IPS-NIHi11 (cell line): ENCODE measurements at regions not wholly inside any gene's neighbourhood (a gene's known extent, or its start where the extent isn't known, plus 50 kb on each side); places are given as distances from the start of the nearest gene placed in this dataset.

ENCODE experiments used
- DNase-seq: peaks from one replicate; pipeline ENCODE4 v3.0.0; 2012; ENCODE audit warnings: mixed read lengths, low spot score

DNA sequence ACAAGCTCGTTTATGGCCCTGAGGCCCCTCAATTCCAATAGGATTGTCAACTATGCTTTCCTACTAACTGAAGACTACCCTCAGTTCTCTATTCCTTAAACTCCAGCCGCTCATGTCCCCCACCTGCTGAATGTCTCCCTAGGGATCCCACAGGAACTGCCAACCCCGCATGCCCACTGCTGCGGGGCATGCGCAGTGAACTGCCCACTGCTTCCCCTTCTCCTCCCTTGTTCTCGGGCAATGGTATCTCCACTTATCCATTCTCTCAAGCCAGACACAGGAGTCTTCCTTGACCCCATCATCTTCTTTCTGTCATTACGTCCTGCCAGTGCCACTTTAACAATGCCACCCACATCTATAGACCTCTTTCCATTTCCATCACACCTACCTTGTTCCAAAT is 90.0 kb downstream of the FGF18 start:
- DNase-seq, result no peak

- no peak for DNase-seq
Measured at GRCh38 chr5:171512397-171512796, 93.0 kb downstream of the FGF18 start.

- no peak for DNase-seq
Measured at GRCh38 chr5:171513591-171513990, 94.1 kb downstream of the FGF18 start.

GRCh38 chr5:171518916-171519315 is 99.5 kb downstream of the FGF18 start:
- no peak for DNase-seq

GRCh38 chr5:171520300-171521174 is 101.1 kb downstream of the FGF18 start:
- DNase-seq, result peak; percentile 90

GRCh38 chr5:171521219-171521633 is 101.8 kb downstream of the FGF18 start:
- DNase-seq, result peak; percentile 52

- DNase-seq, result no peak
Measured at GRCh38 chr5:171521679-171522078, 102.2 kb downstream of the FGF18 start.

DNA sequence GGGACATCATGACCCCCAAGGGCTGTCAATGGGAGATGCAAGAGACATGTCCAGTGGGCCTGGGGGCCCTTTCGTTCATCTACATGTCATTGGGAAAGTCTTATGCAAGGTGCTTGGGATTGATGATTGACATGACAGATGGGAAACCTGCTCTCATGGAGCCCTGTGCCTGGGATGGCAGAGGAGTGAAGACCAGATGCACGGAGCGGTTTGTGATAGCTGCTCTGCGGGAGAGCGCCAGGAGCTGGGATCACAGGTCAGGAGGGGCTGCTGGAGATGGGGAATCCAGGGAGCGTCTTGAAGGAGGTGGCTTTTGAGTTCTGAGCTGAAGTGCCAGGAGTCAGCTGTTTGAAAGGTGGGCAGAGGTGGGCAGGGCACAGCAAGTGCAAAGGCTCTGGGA is 104.3 kb downstream of the FGF18 start:
- DNase-seq, result no peak

- no peak for DNase-seq
Measured at GRCh38 chr5:171524466-171524865, 105.0 kb downstream of the FGF18 start.

DNA sequence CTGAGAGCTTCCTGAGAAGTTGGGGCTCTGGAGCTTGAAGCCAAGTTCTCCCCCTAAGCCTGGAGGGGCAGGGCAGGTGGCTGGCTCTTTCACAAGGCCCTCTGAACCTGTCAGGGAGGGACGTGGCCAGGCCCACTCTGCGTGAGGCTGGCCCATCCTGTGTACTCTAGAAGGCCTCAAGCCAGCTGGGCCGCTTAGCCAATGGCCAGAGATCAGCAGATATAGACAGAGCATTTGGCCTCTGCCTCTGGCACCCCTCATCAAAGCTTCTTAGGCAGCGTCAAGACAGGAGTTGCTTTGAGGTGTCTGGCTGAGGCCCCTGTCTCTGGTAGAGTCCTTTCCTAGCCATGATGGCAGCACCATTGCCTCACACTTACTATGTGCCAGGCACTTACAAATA is 105.6 kb downstream of the FGF18 start:
- DNase-seq, result no peak

GRCh38 chr5:171528036-171528435 is 108.6 kb downstream of the FGF18 start:
- no peak for DNase-seq

- no peak for DNase-seq
Measured at GRCh38 chr5:171528865-171529614, 109.6 kb downstream of the FGF18 start.

DNA sequence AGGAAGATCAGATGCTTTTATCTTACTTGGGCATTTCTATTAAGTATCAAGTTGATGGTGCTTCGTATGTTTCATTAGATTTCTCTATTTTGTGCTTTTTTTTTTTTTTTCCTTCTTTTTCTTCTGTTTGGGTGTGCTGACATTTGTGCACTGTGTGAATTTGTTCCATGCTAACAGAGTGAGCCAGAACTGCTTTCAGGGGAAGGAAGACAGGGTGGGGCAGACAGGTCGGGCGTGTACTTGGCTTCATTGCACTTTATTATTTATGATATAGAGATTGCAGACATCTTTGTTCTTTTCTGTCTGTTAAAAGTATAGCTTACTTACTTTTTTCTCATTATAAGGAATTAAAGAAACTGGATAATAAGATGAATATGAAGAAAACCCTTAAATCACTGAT is 112.2 kb downstream of the FGF18 start:
- no peak for DNase-seq

DNA sequence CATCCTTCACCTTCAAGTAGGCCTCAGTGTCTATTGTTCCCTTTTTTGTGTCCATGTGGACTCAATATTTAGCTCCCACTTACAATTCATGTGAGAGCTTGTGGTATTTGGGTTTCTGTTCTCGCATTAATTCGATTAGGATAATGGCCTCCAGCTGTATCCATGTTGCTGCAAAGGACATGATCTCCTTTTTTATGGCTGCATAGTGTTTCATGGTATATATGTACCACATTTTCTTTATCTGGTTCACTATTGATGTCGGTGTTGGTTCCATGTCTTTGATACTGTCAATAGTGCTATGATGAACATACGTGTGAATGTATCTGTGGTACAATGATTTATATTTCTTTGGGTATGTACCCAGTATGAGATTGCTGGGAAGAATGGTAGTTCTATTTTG is 113.7 kb downstream of the FGF18 start:
- DNase-seq, result no peak

GRCh38 chr5:171534043-171534895 is 114.8 kb downstream of the FGF18 start:
- DNase-seq, result no peak

DNA sequence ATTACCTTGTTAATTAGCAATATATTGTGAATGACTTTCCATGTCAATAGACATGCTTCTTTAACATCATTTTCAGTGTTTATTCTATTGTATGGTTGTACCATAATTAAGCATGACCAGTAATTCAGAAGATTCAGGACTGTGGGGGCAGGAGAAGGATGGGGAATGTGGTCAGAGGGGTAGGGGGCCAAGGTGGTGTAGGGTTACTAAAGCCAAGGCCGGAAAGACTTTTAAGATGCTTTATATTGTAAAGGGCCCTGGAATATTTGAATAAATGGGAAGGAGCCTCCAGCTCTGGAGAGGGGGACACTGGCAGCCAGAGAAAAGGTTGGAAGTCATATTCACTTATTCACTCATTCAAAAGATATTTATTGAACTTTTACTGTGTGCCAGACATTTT is 115.7 kb downstream of the FGF18 start:
- no peak for DNase-seq

- DNase-seq, result no peak
Measured at GRCh38 chr5:171537070-171537849, 117.8 kb downstream of the FGF18 start.

GRCh38 chr5:171537923-171538537 is 118.6 kb downstream of the FGF18 start:
- DNase-seq, result no peak

- no peak for DNase-seq
Measured at GRCh38 chr5:171538681-171539080, 119.2 kb downstream of the FGF18 start.

- no peak for DNase-seq
Measured at GRCh38 chr5:171540865-171541264, 121.4 kb downstream of the FGF18 start.

- no peak for DNase-seq
Measured at GRCh38 chr5:171541341-171541776, 121.9 kb downstream of the FGF18 start.
